G401 (cell line): ENCODE measurements at regions not wholly inside any gene's neighbourhood (a gene's known extent, or its start where the extent isn't known, plus 50 kb on each side); places are given as distances from the start of the nearest gene placed in this dataset.

ENCODE experiments used
- DNase-seq: peaks from one replicate; pipeline ENCODE4 v3.0.0-alpha.2; 2015; ENCODE audit warnings: low spot score
- in situ Hi-C: cut with HindIII; loops from 2 replicates; pipeline ENCODE4 v1.10.0; 2016; ENCODE audit warnings: low sequenced_read_pairs, mixed read lengths

- no peak for DNase-seq
- in situ Hi-C loops: no loop called here
These were observed 164.1 kb upstream of the PCSK2 start for GRCh38 chr20:17062712-17063111.

GRCh38 chr20:17066902-17067301, 159.9 kb upstream of the PCSK2 start:
- DNase-seq: no peak
- in situ Hi-C loops: no loop called here

- in situ Hi-C loops: no loop called here
- no peak for DNase-seq
These were observed 158.6 kb upstream of the PCSK2 start for GRCh38 chr20:17068084-17068711.

GRCh38 chr20:17077030-17077429, 149.8 kb upstream of the PCSK2 start:
- in situ Hi-C loops: no loop called here
- DNase-seq: no peak

GRCh38 chr20:17083738-17084137, 143.1 kb upstream of the PCSK2 start:
- no peak for DNase-seq
- in situ Hi-C loops: no loop called here

- no peak for DNase-seq
- in situ Hi-C loops: no loop called here
These were observed 141.9 kb upstream of the PCSK2 start for GRCh38 chr20:17084909-17085308.

GRCh38 chr20:17093782-17094181, 133.1 kb upstream of the PCSK2 start:
- no peak for DNase-seq
- in situ Hi-C loops: no loop called here

GRCh38 chr20:17097603-17098002, 129.2 kb upstream of the PCSK2 start:
- in situ Hi-C loops: no loop called here

GRCh38 chr20:17100506-17100905, 126.3 kb upstream of the PCSK2 start:
- DNase-seq: no peak
- in situ Hi-C loops: no loop called here

More at GRCh38 chr20:17097603-17098002, 129.2 kb upstream of the PCSK2 start:
- no peak for DNase-seq

- DNase-seq: no peak
- in situ Hi-C loops: no loop called here
These were observed 119.7 kb upstream of the PCSK2 start for GRCh38 chr20:17107127-17107526.

GRCh38 chr20:17108896-17109295, 117.9 kb upstream of the PCSK2 start:
- in situ Hi-C loops: no loop called here
- no peak for DNase-seq

- in situ Hi-C loops: no loop called here
- no peak for DNase-seq
These were observed 117.5 kb upstream of the PCSK2 start for GRCh38 chr20:17109307-17109706.

GRCh38 chr20:17128206-17128605, 98.6 kb upstream of the PCSK2 start:
- in situ Hi-C loops: no loop called here
- no peak for DNase-seq

- no peak for DNase-seq
- in situ Hi-C loops: no loop called here
These were observed 97.8 kb upstream of the PCSK2 start for GRCh38 chr20:17129089-17129488.

- no peak for DNase-seq
- in situ Hi-C loops: no loop called here
These were observed 89.1 kb upstream of the PCSK2 start for GRCh38 chr20:17137692-17138091.

- in situ Hi-C loops: no loop called here
These were observed 88.6 kb upstream of the PCSK2 start for GRCh38 chr20:17138237-17138636.

GRCh38 chr20:17140894-17141293, 85.9 kb upstream of the PCSK2 start:
- DNase-seq: no peak
- in situ Hi-C loops: no loop called here

More at GRCh38 chr20:17138237-17138636, 88.6 kb upstream of the PCSK2 start:
- no peak for DNase-seq

GRCh38 chr20:17141568-17141967, 85.3 kb upstream of the PCSK2 start:
- in situ Hi-C loops: no loop called here

GRCh38 chr20:17142666-17143065, 84.2 kb upstream of the PCSK2 start:
- in situ Hi-C loops: no loop called here
- no peak for DNase-seq

More at GRCh38 chr20:17141568-17141967, 85.3 kb upstream of the PCSK2 start:
- DNase-seq: no peak

GRCh38 chr20:17150858-17151257, 76.0 kb upstream of the PCSK2 start:
- no peak for DNase-seq
- in situ Hi-C loops: no loop called here

- DNase-seq: no peak
- in situ Hi-C loops: no loop called here
These were observed 71.4 kb upstream of the PCSK2 start for GRCh38 chr20:17155401-17155800.

- no peak for DNase-seq
- in situ Hi-C loops: no loop called here
These were observed 68.1 kb upstream of the PCSK2 start for GRCh38 chr20:17158701-17159100.
